Lower lobe of right lung (tissue), 2 donors: ENCODE measurements at regions not wholly inside any gene's neighbourhood (a gene's known extent, or its start where the extent isn't known, plus 50 kb on each side); places are given as distances from the start of the nearest gene placed in this dataset.
A peak's percentile ranks its signal among the peaks of the same experiment; 100 is the strongest.
"Not testable (repeated sequence)": the region's sequence is repeated elsewhere in the genome, so short reads cannot be mapped to it uniquely, and the experiment has no call there.

ENCODE experiments used
- ATAC-seq, 2 donors: fragments of 200-7000 bp; cut with Tn5 transposase; one replicate each; pipeline ENCODE4 v1.9.1; 2020 to 2022; ENCODE audit warnings: mild to moderate bottlenecking in 2 of 2, moderate library complexity in 2 of 2
- DNase-seq: peaks from one replicate; pipeline ENCODE4 v3.0.0-alpha.2; 2020
- H3K27ac ChIP-seq: fragments of 200-600 bp; one replicate; pipeline ENCODE4 v1.8.0; 2022
- H3K27me3 ChIP-seq: fragments of 200-600 bp; one replicate; pipeline ENCODE4 v1.8.0; 2022; ENCODE audit warnings: low read depth
- H3K36me3 ChIP-seq: fragments of 200-600 bp; one replicate; pipeline ENCODE4 v1.8.0; 2022; ENCODE audit warnings: mild to moderate bottlenecking
- H3K4me1 ChIP-seq: fragments of 200-600 bp; one replicate; pipeline ENCODE4 v1.8.0; 2022
- H3K4me3 ChIP-seq: fragments of 200-600 bp; one replicate; pipeline ENCODE4 v1.8.0; 2022; ENCODE audit warnings: mild to moderate bottlenecking
- H3K9me3 ChIP-seq: fragments of 200-600 bp; one replicate; pipeline ENCODE4 v1.8.0; 2022
- CTCF ChIP-seq: fragments of 200-600 bp; IDR thresholded peaks from one replicate; pipeline ENCODE4 v1.8.0; 2022; ENCODE audit warnings: antibody characterized with exemption, mild to moderate bottlenecking
- intact Hi-C: fragments of 100-400 bp; cut with DNase I; formaldehyde crosslinking; loops from one replicate; pipeline ENCODE4 v1.11.0; 2022
- donor health status: DM: no; HTN: yes; CAD: no; lungs with severe emphysema.

- ATAC-seq (peak in 1 of 2 donors; percentile 20), DNase-seq (no peak)
- no peak for TF ChIP-seq CTCF
- intact Hi-C loops = no loop called here
- no peak overlapping the region for H3K27ac ChIP-seq
- no peak overlapping the region for H3K4me3 ChIP-seq
- no peaks in the 10 kb centered on the region for H3K36me3 ChIP-seq
- H3K4me1 ChIP-seq = no peaks in the 10 kb centered on the region
- H3K9me3 ChIP-seq = no peaks in the 10 kb centered on the region
- no peaks in the 10 kb centered on the region for H3K27me3 ChIP-seq
Measured at GRCh38 chr1:29591601-29592260, 355.4 kb downstream of the PTPRU start.

GRCh38 chr1:29590583-29591565 lies 354.6 kb downstream of the PTPRU start:
- ATAC-seq = no peak

GRCh38 chr1:29589716-29590115 lies 353.4 kb downstream of the PTPRU start:
- H3K27ac ChIP-seq, intact Hi-C loops, H3K4me3 ChIP-seq, DNase-seq, H3K9me3 ChIP-seq, H3K4me1 ChIP-seq, ATAC-seq, H3K36me3 ChIP-seq, H3K27me3 ChIP-seq: not testable (repeated sequence)

More at GRCh38 chr1:29590583-29591565, 354.6 kb downstream of the PTPRU start:
- no peak for DNase-seq
- Histone ChIP-seq H3K27ac (no peak overlapping the region), H3K4me3 (no peak overlapping the region), H3K36me3 (no peaks in the 10 kb centered on the region), H3K27me3 (peaks cover 2% of the 10 kb centered on the region), H3K4me1 (no peaks in the 10 kb centered on the region), H3K9me3 (no peaks in the 10 kb centered on the region)
- intact Hi-C loops = no loop called here
- no peak for TF ChIP-seq CTCF

- Histone ChIP-seq H3K27ac (no peak overlapping the region), H3K27me3 (peaks cover 4% of the 10 kb centered on the region), H3K4me3 (no peak overlapping the region), H3K9me3 (no peaks in the 10 kb centered on the region), H3K4me1 (no peaks in the 10 kb centered on the region), H3K36me3 (no peaks in the 10 kb centered on the region)
- DNase-seq (no peak), ATAC-seq (no peak)
- intact Hi-C loops = no loop called here
- no peak for TF ChIP-seq CTCF
Measured at GRCh38 chr1:29586991-29587745, 350.8 kb downstream of the PTPRU start.

- Histone ChIP-seq H3K36me3 (no peaks in the 10 kb centered on the region), H3K27me3 (peaks cover 4% of the 10 kb centered on the region), H3K4me1 (no peaks in the 10 kb centered on the region), H3K9me3 (no peaks in the 10 kb centered on the region), H3K4me3 (no peak overlapping the region), H3K27ac (no peak overlapping the region)
- no peak for ATAC-seq
- intact Hi-C loops = no loop called here
- DNase-seq = no peak
- TF ChIP-seq CTCF = no peak
Measured at GRCh38 chr1:29586215-29586614, 349.9 kb downstream of the PTPRU start.
